Common myeloid progenitor, CD34-positive (primary cell): ENCODE measurements at regions not wholly inside any gene's neighbourhood (a gene's known extent, or its start where the extent isn't known, plus 50 kb on each side); places are given as distances from the start of the nearest gene placed in this dataset.

Experiments used
- CTCF ChIA-PET: fragments of 350-600 bp; sonication (Branson Sonifier 250); formaldehyde crosslinking; loops from one replicate; lab custom pipeline; 2021; ENCODE audit warnings: antibody characterized with exemption; lab: Charles Lee
- POLR2A ChIA-PET: fragments of 350-600 bp; sonication (Branson Sonifier 250); formaldehyde crosslinking; loops from one replicate; lab custom pipeline; 2021; ENCODE audit warnings: antibody characterized with exemption; lab: Charles Lee
- DNase-seq, 3 donors: peaks; one replicate each; pipeline versions ENCODE4 v3.0.0 to v3.0.0-alpha.2; 2013
- H3K27ac ChIP-seq, 2 experiments: 1 replicate in 1 of 2; 2 replicates in 1 of 2; pipeline ENCODE4 v1.7.0; 2013; ENCODE audit warnings: inconsistent platforms in 2 of 2, low read length in 2 of 2, mild to moderate bottlenecking in 2 of 2, low read depth in 1 of 2, moderate library complexity in 1 of 2; ENCODE audit not compliant: severe bottlenecking in 2 of 2, insufficient read depth in 1 of 2, poor library complexity in 1 of 2
- H3K27me3 ChIP-seq, 5 experiments: replicated peaks in 2 of 5; 1 replicate in 3 of 5; 2 replicates in 2 of 5; pipeline versions ENCODE4 v1.6.1 to v1.7.0; 2013; ENCODE audit warnings: low read length in 4 of 5, mild to moderate bottlenecking in 2 of 5, moderate library complexity in 2 of 5, inconsistent platforms in 1 of 5; ENCODE audit not compliant: insufficient read depth in 5 of 5, control insufficient read depth in 4 of 5
- H3K36me3 ChIP-seq, 4 experiments: 1 replicate in 2 of 4; 2 replicates in 2 of 4; pipeline versions ENCODE4 v1.6.1 to v1.7.0; 2013; ENCODE audit warnings: low read length in 3 of 4, control low read depth in 1 of 4, mild to moderate bottlenecking in 1 of 4; ENCODE audit not compliant: control insufficient read depth in 4 of 4, insufficient read depth in 4 of 4
- H3K4me1 ChIP-seq, 4 experiments: 1 replicate in 3 of 4; 2 replicates in 1 of 4; pipeline versions ENCODE4 v1.6.1 to v1.7.1; 2013; ENCODE audit warnings: low read length in 3 of 4, mild to moderate bottlenecking in 3 of 4, control low read depth in 1 of 4, inconsistent platforms in 1 of 4, moderate library complexity in 1 of 4; ENCODE audit not compliant: control insufficient read depth in 4 of 4, insufficient read depth in 4 of 4; ENCODE audit errors: control extremely low read depth in 1 of 4
- H3K4me3 ChIP-seq, 7 experiments: 1 replicate in 4 of 7; 2 replicates in 3 of 7; pipeline versions ENCODE4 v1.5.1 to v1.7.0; 2013; ENCODE audit warnings: mild to moderate bottlenecking in 7 of 7, low read length in 6 of 7, moderate library complexity in 6 of 7, inconsistent platforms in 2 of 7, low read depth in 2 of 7, control low read depth in 1 of 7; ENCODE audit not compliant: insufficient read depth in 4 of 7, control insufficient read depth in 1 of 7; ENCODE audit errors: extremely low read depth in 1 of 7
- H3K9me3 ChIP-seq, 5 experiments: 1 replicate in 4 of 5; 2 replicates in 1 of 5; pipeline versions ENCODE4 v1.6.1 to v1.7.1; 2013; ENCODE audit warnings: low read length in 4 of 5, mild to moderate bottlenecking in 2 of 5, inconsistent platforms in 1 of 5, low read depth in 1 of 5, moderate library complexity in 1 of 5; ENCODE audit not compliant: control insufficient read depth in 4 of 5, insufficient read depth in 2 of 5; ENCODE audit errors: control extremely low read depth in 1 of 5
- WGBS: methylation state at CpG from one replicate; pipeline ENCODE4 v1.1.5; 2013; ENCODE audit not compliant: insufficient coverage; 5-methylcytosine and 5-hydroxymethylcytosine counted together

DNA sequence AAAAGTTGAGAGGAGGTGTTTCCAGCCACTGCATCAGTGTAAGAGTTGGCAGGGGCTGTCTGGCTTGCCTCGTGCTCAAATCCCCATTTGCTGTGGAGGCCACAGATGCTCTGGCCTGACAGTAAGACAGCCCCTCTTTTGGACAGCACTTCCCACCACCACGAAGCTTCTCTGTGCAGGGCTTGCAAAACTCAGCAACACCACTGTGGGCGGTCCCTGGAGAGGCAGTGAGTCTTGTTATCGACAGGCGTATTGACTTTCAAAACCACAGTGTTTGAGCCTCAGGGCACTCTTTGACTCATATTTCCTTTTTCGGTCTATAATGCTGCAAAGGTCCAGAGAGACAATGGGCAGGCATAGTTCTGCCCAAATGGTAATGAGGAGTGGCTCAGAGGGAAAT is 539.5 kb downstream of the EBF1 start:
- DNase-seq: no peak
- POLR2A ChIA-PET: interaction anchor here (0.6 kb wide), 1 partner anchor 1003 kb away, joined by 5 read pairs; no protein-coding TSS in a partner anchor

DNA sequence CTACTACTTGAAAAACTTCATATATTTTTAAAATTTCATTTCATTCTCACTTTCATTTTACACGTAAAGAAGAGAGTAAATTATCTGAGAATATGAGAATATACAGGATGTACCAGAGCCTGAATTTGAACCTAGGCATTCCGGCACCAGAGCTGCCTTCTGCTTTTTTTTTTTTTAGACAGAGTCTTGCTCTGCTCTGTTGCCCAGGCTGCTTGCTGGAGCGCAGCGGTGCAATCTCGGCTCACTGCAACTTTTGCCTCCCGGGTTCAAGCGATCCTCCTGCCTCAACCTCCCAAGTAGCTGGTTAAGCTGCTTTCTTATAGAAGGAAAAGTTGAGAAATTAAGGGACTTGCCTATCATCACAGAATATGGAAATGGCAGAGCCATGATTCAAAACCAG is 540.1 kb downstream of the EBF1 start:
- ChIA-PET POLR2A (interaction anchor here (0.6 kb wide), 1 partner anchor 1003 kb away, joined by 5 read pairs; no protein-coding TSS in a partner anchor), CTCF (no interaction called here)
- peaks cover 0 to 1% (median 0%) of the 10 kb centered on the region in 5 experiments for H3K27me3 ChIP-seq

More for the DNA sequence above, 539.5 kb downstream of the EBF1 start:
- CTCF ChIA-PET: no interaction called here
- H3K4me3 ChIP-seq: no peak overlapping the region
- H3K9me3 ChIP-seq: peaks cover 0 to 7% (median 0%) of the 10 kb centered on the region in 5 experiments
- 66% methylated on average over 5 of the region's 6 CpGs for WGBS
- no peaks in the 10 kb centered on the region for H3K36me3 ChIP-seq
- H3K4me1 ChIP-seq: no peaks in the 10 kb centered on the region
- no peak overlapping the region for H3K27ac ChIP-seq
- peaks cover 0 to 1% (median 0%) of the 10 kb centered on the region in 5 experiments for H3K27me3 ChIP-seq

DNA sequence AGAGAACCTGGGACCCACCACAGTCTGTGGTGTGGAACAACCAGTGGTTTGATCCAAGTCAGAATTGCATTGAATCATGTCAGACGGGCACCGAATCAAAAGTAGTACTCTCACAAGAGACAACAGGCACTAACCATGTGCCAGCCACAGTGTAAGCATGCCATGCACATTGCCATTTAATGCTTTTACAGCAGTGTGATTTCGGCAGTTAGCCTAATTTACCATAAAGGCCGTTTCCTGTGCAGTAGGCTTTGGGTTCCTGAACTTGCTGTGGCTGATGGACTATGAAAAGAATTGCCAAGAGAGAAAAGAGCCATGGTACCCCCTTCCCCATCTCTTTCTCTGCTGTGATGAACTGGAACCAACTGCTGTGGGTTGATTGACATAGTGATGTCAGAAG is 540.6 kb downstream of the EBF1 start:
- Histone ChIP-seq H3K27me3 (peaks cover 0 to 1% (median 0%) of the 10 kb centered on the region in 5 experiments), H3K9me3 (peaks cover 0 to 9% (median 0%) of the 10 kb centered on the region in 5 experiments), H3K36me3 (no peaks in the 10 kb centered on the region), H3K4me3 (no peak overlapping the region), H3K27ac (no peak overlapping the region), H3K4me1 (no peaks in the 10 kb centered on the region)
- no peak for DNase-seq
- WGBS: 93% methylated on average over 4 of the region's 4 CpGs
- POLR2A ChIA-PET: no interaction called here
- CTCF ChIA-PET: no interaction called here

More for the DNA sequence above, 540.1 kb downstream of the EBF1 start:
- Histone ChIP-seq H3K36me3 (no peaks in the 10 kb centered on the region), H3K4me3 (no peak overlapping the region), H3K27ac (no peak overlapping the region), H3K9me3 (peaks cover 0 to 9% (median 0%) of the 10 kb centered on the region in 5 experiments), H3K4me1 (no peaks in the 10 kb centered on the region)
- 90% methylated on average over 2 of the region's 7 CpGs for WGBS
- no peak for DNase-seq

DNA sequence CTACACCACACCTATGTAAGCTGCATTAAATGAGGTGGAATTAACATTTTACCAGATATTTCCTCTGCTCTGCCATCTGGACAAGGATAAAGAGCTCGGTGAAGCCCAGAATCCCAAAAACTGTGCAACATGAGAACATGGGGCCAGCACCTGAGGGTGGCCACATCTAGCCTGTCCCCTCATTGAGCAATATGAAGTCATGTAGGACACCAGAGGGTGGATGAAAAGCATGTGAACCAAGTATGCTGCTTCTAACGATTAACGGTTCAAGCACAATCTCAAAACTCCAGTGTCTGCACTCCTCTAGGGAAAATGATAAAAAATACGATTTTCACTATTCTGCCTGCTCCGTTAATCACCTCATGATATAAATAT is 545.8 kb downstream of the EBF1 start:
- Histone ChIP-seq H3K27me3 (no peaks in the 10 kb centered on the region), H3K4me3 (no peak overlapping the region), H3K4me1 (no peaks in the 10 kb centered on the region), H3K9me3 (peaks cover 0 to 9% (median 0%) of the 10 kb centered on the region in 5 experiments), H3K36me3 (no peaks in the 10 kb centered on the region), H3K27ac (no peak overlapping the region)
- POLR2A ChIA-PET: no interaction called here
- WGBS: 100% methylated on average over 1 of the region's 5 CpGs
- CTCF ChIA-PET: interaction anchor here (1.7 kb wide), 1 partner anchor 10 kb away, joined by 3 read pairs; no protein-coding TSS in a partner anchor
- no peak for DNase-seq

DNA sequence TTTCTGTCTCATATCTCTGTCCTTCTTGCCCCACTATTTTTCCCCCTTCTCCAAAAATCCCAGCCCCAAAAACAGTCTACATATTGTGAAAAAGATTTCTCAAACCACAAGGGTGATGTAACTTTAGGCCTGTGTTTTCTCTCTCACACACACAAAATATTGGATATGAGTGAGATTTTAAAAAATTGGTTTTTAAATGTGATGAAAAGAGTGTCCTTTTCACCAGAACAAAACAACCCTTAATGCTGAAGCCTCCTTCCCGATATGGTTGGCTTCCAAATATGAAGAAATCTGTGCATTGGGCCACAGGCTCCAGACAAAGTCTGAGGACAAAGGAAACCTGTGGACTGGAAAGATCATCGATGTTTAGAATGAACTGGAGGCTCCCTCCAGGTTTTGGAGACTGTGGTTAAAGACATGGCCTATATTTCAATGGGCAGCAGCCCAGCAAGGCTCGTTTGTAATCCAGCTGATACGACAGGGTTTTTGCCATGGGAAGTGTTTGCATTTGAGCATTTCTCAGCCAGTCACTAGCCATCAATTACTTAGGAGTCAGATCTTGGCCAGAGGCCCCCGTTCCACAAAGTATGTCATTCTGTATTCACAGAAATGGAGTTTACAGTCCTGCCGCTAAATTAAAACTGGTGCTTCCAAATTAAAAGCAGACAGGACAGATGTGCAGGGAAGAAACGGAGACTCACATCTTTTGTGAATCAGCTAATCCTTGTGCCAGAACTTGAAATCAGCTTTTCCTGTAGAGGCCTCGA is 546.3 kb downstream of the EBF1 start:
- 94% methylated on average over 7 of the region's 8 CpGs for WGBS
- CTCF ChIA-PET: interaction anchor here (1.7 kb wide), 1 partner anchor 11 kb away, joined by 3 read pairs; no protein-coding TSS in a partner anchor
- Histone ChIP-seq H3K9me3 (peaks cover 0 to 11% (median 0%) of the 10 kb centered on the region in 5 experiments), H3K36me3 (no peaks in the 10 kb centered on the region), H3K4me3 (no peak overlapping the region), H3K27me3 (no peaks in the 10 kb centered on the region), H3K27ac (no peak overlapping the region), H3K4me1 (no peaks in the 10 kb centered on the region)
- POLR2A ChIA-PET: no interaction called here
- DNase-seq: no peak

DNA sequence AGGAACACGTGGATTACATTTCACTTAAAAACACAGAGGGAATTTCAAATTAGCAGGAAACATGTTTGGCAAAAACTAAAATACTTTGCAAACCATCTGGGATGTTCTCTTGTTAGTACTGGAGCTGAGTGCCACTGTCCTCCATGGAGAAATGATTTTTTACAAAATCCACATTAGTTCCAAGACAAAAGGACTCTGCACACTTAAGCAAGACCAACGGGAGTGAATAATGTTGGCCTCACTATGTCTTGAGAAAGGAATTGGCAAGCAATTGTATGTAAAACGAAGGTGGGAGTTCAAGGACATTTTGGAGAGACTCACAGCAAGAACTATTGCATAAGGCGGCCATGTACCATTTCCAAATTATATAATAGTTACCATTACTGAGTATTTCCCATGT is 547.5 kb downstream of the EBF1 start:
- POLR2A ChIA-PET: no interaction called here
- H3K9me3 ChIP-seq: peaks cover 0 to 11% (median 0%) of the 10 kb centered on the region in 5 experiments
- no peak overlapping the region for H3K4me3 ChIP-seq
- no peaks in the 10 kb centered on the region for H3K27me3 ChIP-seq
- CTCF ChIA-PET: interaction anchor here (0.6 to 0.9 kb wide), 2 partner anchors 9 kb away, joined by 3 read pairs; no protein-coding TSS in a partner anchor
- no peak overlapping the region for H3K27ac ChIP-seq
- WGBS: 93% methylated on average over 3 of the region's 4 CpGs
- no peaks in the 10 kb centered on the region for H3K4me1 ChIP-seq
- no peaks in the 10 kb centered on the region for H3K36me3 ChIP-seq
- no peak for DNase-seq

DNA sequence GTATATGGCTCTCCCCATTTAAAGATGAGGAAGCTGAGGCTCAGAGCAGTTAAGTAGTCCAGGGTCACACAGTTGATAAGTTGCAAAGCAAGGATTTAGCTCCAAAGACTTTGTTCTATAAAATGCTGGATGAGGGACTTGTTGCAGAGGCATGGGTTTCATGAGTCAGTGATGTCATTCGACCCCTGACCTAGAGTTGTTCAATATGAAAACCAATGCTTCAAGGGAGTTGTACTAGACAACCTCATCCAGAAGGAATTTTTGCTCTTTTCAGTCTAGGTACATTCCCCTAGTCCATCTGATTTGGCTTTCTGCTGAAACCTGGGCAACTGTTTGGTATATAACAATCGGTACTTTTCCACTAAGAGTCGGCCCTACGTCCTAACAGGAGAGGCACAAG is 550.4 kb downstream of the EBF1 start:
- no peaks in the 10 kb centered on the region for H3K27me3 ChIP-seq
- no peaks in the 10 kb centered on the region for H3K36me3 ChIP-seq
- no peak for DNase-seq
- ChIA-PET POLR2A (no interaction called here), CTCF (no interaction called here)
- no peaks in the 10 kb centered on the region for H3K4me1 ChIP-seq
- peaks cover 0 to 2% (median 0%) of the 10 kb centered on the region in 5 experiments for H3K9me3 ChIP-seq
- no peak overlapping the region for H3K27ac ChIP-seq
- WGBS: 98% methylated on average over 4 of the region's 4 CpGs
- no peak overlapping the region for H3K4me3 ChIP-seq
